GM12872 (cell line): ENCODE measurements at regions not wholly inside any gene's neighbourhood (a gene's known extent, or its start where the extent isn't known, plus 50 kb on each side); places are given as distances from the start of the nearest gene placed in this dataset.

Source experiments
- CTCF ChIP-seq: IDR thresholded peaks from 3 replicates; pipeline ENCODE4 v1.5.1; 2011; ENCODE audit warnings: low read depth, mild to moderate bottlenecking, low read length, moderate library complexity; ENCODE audit not compliant: insufficient read depth

DNA sequence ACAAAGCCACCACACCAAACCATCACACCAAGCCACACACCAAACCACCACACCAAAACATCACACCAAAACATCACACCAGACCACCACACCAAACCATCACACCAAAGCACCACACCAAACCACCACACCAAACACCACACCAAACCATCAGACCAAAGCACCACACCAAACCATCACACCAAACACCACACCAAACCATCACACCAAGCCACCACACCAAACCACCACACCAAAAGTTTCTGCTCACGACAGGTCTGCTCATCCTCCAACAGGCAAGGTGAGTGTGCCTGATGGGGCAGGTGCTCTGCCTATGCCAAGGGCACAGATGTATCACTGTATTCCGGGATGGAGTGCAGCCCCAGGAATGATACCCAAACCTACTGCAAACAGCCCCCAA lies 87.9 kb upstream of the FSTL4 start:
- TF ChIP-seq CTCF: no peak

DNA sequence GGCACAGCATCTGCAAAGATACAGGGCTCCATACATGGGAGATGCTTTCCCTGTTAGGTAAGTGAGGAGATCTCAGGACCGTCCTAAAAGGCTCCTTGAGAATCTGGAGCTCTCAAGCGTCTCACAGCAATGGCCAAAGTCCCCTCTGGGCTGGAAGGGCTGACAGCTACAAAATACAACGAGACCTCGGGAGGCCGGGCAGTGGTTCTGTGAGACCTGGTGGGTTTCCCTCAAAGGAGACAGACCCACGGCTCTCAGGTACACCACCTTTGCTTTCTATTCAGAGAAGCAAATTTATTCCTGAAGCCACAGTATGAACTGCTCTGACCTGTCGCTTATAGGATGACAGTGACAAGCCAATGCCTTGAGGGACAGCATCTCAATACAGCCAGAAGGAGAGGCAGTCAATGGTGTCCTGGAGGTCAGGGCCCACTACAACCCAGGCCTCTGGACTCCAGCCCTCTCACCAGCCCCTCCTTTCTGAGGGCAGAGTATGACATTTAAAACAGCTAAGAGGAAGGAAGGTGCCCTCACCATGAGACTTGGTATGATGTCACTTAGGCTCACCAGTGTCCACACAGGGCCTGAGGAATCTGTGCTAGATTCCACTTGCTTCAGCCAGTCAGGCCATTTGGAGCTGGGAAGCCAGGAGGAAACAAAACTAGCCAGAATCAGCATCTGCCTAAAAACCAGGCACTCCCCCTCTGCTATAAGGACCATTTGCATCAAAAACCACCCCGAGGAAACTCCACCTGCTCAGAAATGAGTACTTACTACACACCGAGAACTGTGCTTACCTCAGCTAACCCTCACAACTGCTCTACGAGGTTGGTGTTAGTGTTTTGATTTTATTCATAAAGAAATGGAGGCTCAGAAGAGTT lies 86.5 kb upstream of the FSTL4 start:
- no peak for TF ChIP-seq CTCF

DNA sequence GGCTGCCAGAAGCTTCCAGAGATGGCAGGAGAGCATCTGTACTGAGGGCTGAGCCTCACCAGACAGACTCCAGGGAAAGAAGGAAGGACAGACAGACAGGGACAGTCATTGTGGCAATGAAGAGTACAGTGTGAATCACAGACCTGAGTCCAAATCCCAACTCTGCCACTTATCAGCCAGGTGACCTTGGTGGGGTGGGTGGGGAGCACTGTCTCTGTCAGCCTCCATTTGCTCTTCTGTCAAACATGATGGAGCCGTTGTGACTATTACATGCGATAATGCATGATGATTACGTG lies 85.9 kb upstream of the FSTL4 start:
- no peak for TF ChIP-seq CTCF

DNA sequence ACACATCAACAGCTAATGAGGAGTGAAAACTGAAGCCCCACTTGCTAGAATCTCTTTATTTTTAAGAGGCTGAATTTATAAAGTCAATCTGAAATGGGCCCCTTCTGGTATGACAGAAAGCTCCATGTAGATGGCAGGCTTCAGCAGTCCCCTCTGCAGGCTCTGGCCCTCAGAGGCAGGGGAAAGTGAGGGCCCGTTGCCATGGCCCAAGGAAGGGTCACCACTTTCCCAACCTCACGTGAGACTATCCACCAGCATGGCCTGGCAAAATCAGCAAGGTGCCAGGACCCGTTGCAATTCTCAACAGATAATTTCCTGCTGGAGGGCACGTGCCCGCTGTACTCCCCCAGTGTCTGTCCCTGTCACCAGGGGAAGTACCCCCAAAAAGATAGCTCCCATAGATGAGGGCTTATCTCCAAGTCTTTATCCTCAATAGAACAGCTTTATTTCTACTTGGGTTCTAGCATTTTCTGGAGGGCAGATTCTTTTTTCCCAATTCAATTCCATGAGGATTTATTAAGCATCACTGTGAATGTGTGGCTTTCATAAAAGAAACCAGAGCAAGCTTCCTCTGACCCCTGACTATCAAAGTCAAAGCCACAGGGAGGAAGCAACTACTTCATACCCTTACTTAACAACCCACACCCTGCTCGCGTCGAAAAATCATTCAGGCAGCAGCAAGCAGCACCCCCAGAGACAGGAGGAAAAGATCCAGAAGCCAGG lies 85.4 kb upstream of the FSTL4 start:
- TF ChIP-seq CTCF: no peak

- no peak for TF ChIP-seq CTCF
Observed at GRCh38 chr5:133696782-133697507, 84.6 kb upstream of the FSTL4 start.

DNA sequence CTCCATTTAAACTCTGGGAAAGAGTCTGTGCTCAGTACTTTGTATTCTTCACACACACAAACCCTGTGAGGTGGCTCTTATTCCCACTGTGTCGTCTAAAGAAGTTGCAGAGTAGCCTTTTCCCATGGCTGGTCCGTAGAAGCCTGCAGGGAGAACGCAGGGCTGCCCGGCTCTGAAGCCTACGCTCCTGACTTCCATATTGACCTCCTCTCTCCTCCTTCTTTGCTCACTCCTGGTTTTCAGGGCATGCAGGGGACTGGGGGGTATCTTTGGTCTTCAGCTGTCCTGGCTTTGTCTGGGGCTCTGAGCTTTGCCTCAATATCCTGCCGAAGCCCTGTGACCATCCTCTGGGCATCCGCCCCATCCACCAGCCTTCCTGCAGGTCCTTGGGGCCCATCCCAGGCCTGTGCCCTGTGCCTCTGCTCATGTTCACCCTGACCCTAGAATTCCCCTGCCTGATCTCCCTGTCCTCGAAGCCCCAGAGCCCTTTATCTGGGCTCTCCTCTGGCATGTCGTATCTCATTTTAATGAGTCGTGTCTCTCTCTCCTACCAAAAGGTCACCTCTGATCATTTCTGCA lies 83.8 kb upstream of the FSTL4 start:
- no peak for TF ChIP-seq CTCF

DNA sequence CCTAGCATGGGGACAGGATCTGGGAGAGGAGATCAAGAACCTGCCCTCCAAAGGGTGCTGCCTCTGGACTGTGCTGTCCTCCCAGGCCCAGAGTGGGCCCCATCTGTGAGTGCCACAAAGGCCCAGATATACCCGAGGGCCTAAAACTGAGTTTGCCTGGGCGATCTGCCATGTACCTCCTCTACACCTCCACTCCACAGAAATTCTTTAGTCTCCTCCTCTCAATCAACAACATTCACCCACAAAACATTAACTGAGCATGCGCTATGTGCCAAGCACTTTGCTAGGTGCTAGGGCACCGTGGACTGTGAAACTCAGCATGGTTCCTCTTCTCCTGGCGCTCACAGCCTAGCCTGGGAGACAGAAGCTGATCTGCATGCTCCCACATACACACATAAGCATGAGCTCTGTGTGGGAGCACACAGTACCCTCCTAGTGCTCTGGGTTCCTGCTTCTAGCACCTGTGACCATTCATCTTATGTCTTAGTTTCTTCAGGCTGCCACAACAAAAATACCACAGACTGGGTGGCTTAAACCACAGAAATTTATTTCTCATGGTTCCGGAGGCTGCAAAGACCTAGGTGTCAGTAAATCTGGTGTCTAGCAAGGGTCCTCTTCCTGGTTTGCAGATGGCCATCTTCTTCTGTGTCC lies 82.0 kb upstream of the FSTL4 start:
- TF ChIP-seq CTCF: no peak
